K562 (cell line): ENCODE measurements at regions not wholly inside any gene's neighbourhood (a gene's known extent, or its start where the extent isn't known, plus 50 kb on each side); places are given as distances from the start of the nearest gene placed in this dataset.

Source experiments
- ATAC-seq: fragments of 200-7000 bp; cut with Tn5 transposase; 3 replicates; pipeline ENCODE4 v1.9.1; 2020; ENCODE audit warnings: moderate library complexity
- BruUV-seq: library from RNA; stranded (reverse); fragments of 400-500 nt; replicated peaks from 2 replicates; lab custom pipeline; 2021; lab: Mats Ljungman, UMichigan
- CTCF ChIA-PET: fragments of 300-600 bp; formaldehyde crosslinking; extraction: SDS; loops from one replicate; lab custom pipeline; 2021; ENCODE audit warnings: low intra/inter-chr PET ratio; lab: Yijun Ruan, JAX
- POLR2A ChIA-PET: fragments of 300-600, 350-650 bp; sonication (Branson Sonifier 250); formaldehyde crosslinking; extraction: SDS; loops from one replicate; lab custom pipeline; 2021; ENCODE audit warnings: antibody characterized with exemption, inconsistent platforms; lab: Yijun Ruan, JAX
- DNase-seq, 4 experiments: peaks; one replicate each; pipeline versions ENCODE4 v3.0.0 to v3.0.0-alpha.2; 2011 to 2018; ENCODE audit warnings: low spot score in 3 of 4, mixed read lengths in 3 of 4; ENCODE audit errors: extremely low read depth in 1 of 4
- FAIRE-seq: peaks from 2 replicates; lab custom pipeline; 2011; peaks lifted over from hg19 to GRCh38; lab: Jason Lieb, UNC
- H2AFZ ChIP-seq: 2 replicates; pipeline ENCODE4 v1.6.0; 2011; ENCODE audit warnings: low read depth, low read length, control low read depth, inconsistent platforms
- H3K27ac ChIP-seq: fragments of 200-600 bp; 3 replicates; pipeline ENCODE4 v1.8.0; 2011; ENCODE audit warnings: low read depth, mild to moderate bottlenecking, control low read depth, inconsistent platforms, low read length, moderate library complexity, mixed read lengths; ENCODE audit errors: extremely low read depth
- H3K27me3 ChIP-seq, 2 experiments: fragments of 300-600 bp in 1 of 2; 2 replicates in 1 of 2; 3 replicates in 1 of 2; pipeline versions ENCODE4 v1.6.0 to v1.8.0; 2011; ENCODE audit warnings: inconsistent platforms in 2 of 2, low read length in 2 of 2, mild to moderate bottlenecking in 1 of 2, mixed read lengths in 1 of 2, moderate library complexity in 1 of 2; ENCODE audit not compliant: control insufficient read depth in 2 of 2, insufficient read depth in 2 of 2
- H3K36me3 ChIP-seq: fragments of 300-600 bp; 3 replicates; pipeline ENCODE4 v1.8.0; 2011; ENCODE audit warnings: mild to moderate bottlenecking, low read length, inconsistent platforms; ENCODE audit not compliant: control insufficient read depth, insufficient read depth
- H3K4me1 ChIP-seq, 2 experiments: fragments of 200-600 bp in 1 of 2; replicated peaks in 1 of 2; 2 replicates in 1 of 2; 3 replicates in 1 of 2; pipeline versions ENCODE4 v1.5.1 to v1.8.0; 2011; ENCODE audit warnings: inconsistent platforms in 2 of 2, low read length in 2 of 2, mild to moderate bottlenecking in 1 of 2, mixed read lengths in 1 of 2, moderate library complexity in 1 of 2; ENCODE audit not compliant: control insufficient read depth in 2 of 2, insufficient read depth in 2 of 2
- H3K4me2 ChIP-seq: 2 replicates; pipeline ENCODE4 v1.6.1; 2011; ENCODE audit warnings: low read length, control low read depth, inconsistent platforms, mixed read lengths; ENCODE audit not compliant: insufficient read depth
- H3K4me3 ChIP-seq: fragments of 200-600 bp; sonication (generic), shearing (Covaris generic); 2 replicates; pipeline ENCODE4 v1.5.1; 2016; ENCODE audit warnings: control low read depth, inconsistent platforms
- H3K79me2 ChIP-seq: fragments of 200-600 bp; 3 replicates; pipeline ENCODE4 v1.8.0; 2011; ENCODE audit warnings: low read length, inconsistent platforms; ENCODE audit not compliant: control insufficient read depth, insufficient read depth
- H3K9ac ChIP-seq, 2 experiments: 2 replicates each; pipeline versions ENCODE4 v1.6.0 to v1.6.1; 2011; ENCODE audit warnings: low read depth in 2 of 2, low read length in 2 of 2, control low read depth in 1 of 2, inconsistent platforms in 1 of 2, mild to moderate bottlenecking in 1 of 2, mixed read lengths in 1 of 2; ENCODE audit not compliant: insufficient read depth in 1 of 2
- H3K9me1 ChIP-seq: one replicate; pipeline ENCODE4 v1.6.0; 2011; ENCODE audit warnings: inconsistent platforms, mild to moderate bottlenecking, low read length, moderate library complexity; ENCODE audit not compliant: control insufficient read depth, insufficient read depth
- H3K9me3 ChIP-seq: replicated peaks from 2 replicates; pipeline ENCODE4 v1.5.1; 2011; ENCODE audit warnings: low read depth, low read length, inconsistent platforms; ENCODE audit not compliant: control insufficient read depth, insufficient read depth
- H4K20me1 ChIP-seq: replicated peaks from 2 replicates; pipeline ENCODE4 v1.6.1; 2011; ENCODE audit warnings: low read length, inconsistent platforms, mixed read lengths; ENCODE audit not compliant: control insufficient read depth, insufficient read depth
- ARID4B ChIP-seq: sonication (generic); formaldehyde crosslinking; IDR thresholded peaks from 2 replicates; pipeline ENCODE4 v1.8.0; 2022; ENCODE audit warnings: mild to moderate bottlenecking, missing genetic modification reagents
- CBX2 ChIP-seq: fragments of 200-600 bp; sonication (generic); IDR thresholded peaks from one replicate; pipeline ENCODE4 v1.6.1; 2012; ENCODE audit warnings: mild to moderate bottlenecking, low read length, inconsistent platforms; ENCODE audit not compliant: insufficient read depth, poor library complexity, severe bottlenecking
- CHD1 ChIP-seq: fragments of 200-600 bp; sonication (generic); IDR thresholded peaks from one replicate; pipeline ENCODE4 v1.6.1; 2012; ENCODE audit warnings: mild to moderate bottlenecking, moderate library complexity, low read length, inconsistent platforms
- FOXA3 ChIP-seq, 2 experiments: fragments of 450-650 bp in 1 of 2; sonication (generic) in 1 of 2; formaldehyde crosslinking; IDR thresholded peaks in 1 of 2; conservative IDR thresholded peaks in 1 of 2; 2 replicates each; pipeline versions ENCODE4 v1.4.0 to v1.8.0; 2020 to 2022; ENCODE audit warnings: mild to moderate bottlenecking in 2 of 2, missing genetic modification reagents in 1 of 2
- FOXK2 ChIP-seq, 2 experiments: fragments of 450-650 bp; IDR thresholded peaks in 1 of 2; conservative IDR thresholded peaks in 1 of 2; 2 replicates each; pipeline ENCODE4 v1.6.1; 2016; ENCODE audit warnings: low read depth in 2 of 2, mild to moderate bottlenecking in 1 of 2
- GTF2B ChIP-seq: IDR thresholded peaks from 2 replicates; pipeline ENCODE4 v1.6.1; 2011; ENCODE audit not compliant: insufficient read length; ENCODE audit errors: extremely low read depth
- HCFC1 ChIP-seq: IDR thresholded peaks from 2 replicates; pipeline ENCODE4 v1.6.1; 2012; ENCODE audit warnings: low read depth, low read length, improper control_type of control experiment
- MTA1 ChIP-seq: fragments of 450-650 bp; IDR thresholded peaks from 2 replicates; pipeline ENCODE4 v1.6.1; 2017; ENCODE audit warnings: borderline replicate concordance
- MYNN ChIP-seq, 2 experiments: sonication (generic); formaldehyde crosslinking in 1 of 2; IDR thresholded peaks; 2 replicates each; pipeline versions ENCODE4 v1.5.0 to v1.6.1; 2016 to 2020; ENCODE audit warnings: antibody characterized with exemption in 1 of 2, missing genetic modification reagents in 1 of 2
- NFRKB ChIP-seq: fragments of 450-650 bp; IDR thresholded peaks from 2 replicates; pipeline ENCODE4 v1.6.1; 2016; ENCODE audit warnings: low read depth
- TAF9B ChIP-seq: fragments of 450-650 bp; IDR thresholded peaks from 2 replicates; pipeline ENCODE4 v1.6.1; 2018; ENCODE audit warnings: mild to moderate bottlenecking; ENCODE audit not compliant: partially characterized antibody
- XRCC3 ChIP-seq: fragments of 450-650 bp; IDR thresholded peaks from 2 replicates; pipeline ENCODE4 v1.6.1; 2017; ENCODE audit warnings: mild to moderate bottlenecking, moderate library complexity
- WGBS: fragments of 100-300 bp; shearing (Covaris generic); methylation state at CpG from one replicate; pipeline ENCODE4 v1.1.6; 2016; ENCODE audit warnings: low coverage, mixed read lengths; ENCODE audit not compliant: insufficient coverage; ENCODE audit errors: missing lambda C conversion rate; 5-methylcytosine and 5-hydroxymethylcytosine counted together
- in situ Hi-C: fragments of 300-500 bp; cut with MboI; formaldehyde crosslinking; loops from 4 replicates; pipeline ENCODE4 v1.15.0; 2018; ENCODE audit warnings: inconsistent platforms, mixed read lengths
- intact Hi-C: fragments of 100-400 bp; cut with micrococcal nuclease; formaldehyde crosslinking; loops from 2 replicates; pipeline ENCODE4 v1.14.2; 2022

GRCh38 chr5:136629125-136629792 is 263.9 kb upstream of the TRPC7 start:
- intact Hi-C loops, result no loop called here
- BruUV-seq, result no TSS peak
- TF ChIP-seq CBX2, result no peak
- TF ChIP-seq MYNN (IDR thresholded peaks at IDR 0.05), result no peak
- TF ChIP-seq MYNN (CRISPR knock-in tag; IDR thresholded peaks at IDR 0.05), result no peak
- no peak for TF ChIP-seq NFRKB
- no peak for TF ChIP-seq FOXA3 (CRISPR knock-in tag; conservative IDR thresholded peaks at IDR 0.05 in 1 of 2, IDR thresholded peaks at IDR 0.05 in 1 of 2)
- TF ChIP-seq TAF9B, result no peak
- no peak for TF ChIP-seq FOXK2 (conservative IDR thresholded peaks at IDR 0.05 in 1 of 2, IDR thresholded peaks at IDR 0.05 in 1 of 2; ENCODE audit: low read depth in 2 of 2)
- no peak for TF ChIP-seq MTA1
- TF ChIP-seq GTF2B, result no peak
- no peak for TF ChIP-seq HCFC1
- TF ChIP-seq CHD1, result no peak
- TF ChIP-seq ARID4B, result no peak
- TF ChIP-seq XRCC3, result no peak

More at GRCh38 chr5:136629125-136629792, 263.9 kb upstream of the TRPC7 start:
- H3K4me3 ChIP-seq, result no peak overlapping the region
- H2AFZ ChIP-seq, result no peak overlapping the region
- DNase-seq (no peak), ATAC-seq (no peak), FAIRE-seq (no peak)
- H3K9me3 ChIP-seq, result no peaks in the 10 kb centered on the region
- H3K4me2 ChIP-seq, result no peak overlapping the region
- peaks cover 3 to 15% of the 10 kb centered on the region in 2 experiments; a peak in 4 of 5 replicates for H3K4me1 ChIP-seq
- H3K27me3 ChIP-seq, result peaks cover 0 to 6% of the 10 kb centered on the region in 2 experiments; a peak in 1 of 5 replicates
- ChIA-PET CTCF (no interaction called here), POLR2A (no interaction called here)
- in situ Hi-C loops, result no loop called here
- no peak overlapping the region for H3K9ac ChIP-seq
- no peak overlapping the region for H3K27ac ChIP-seq
- H3K79me2 ChIP-seq, result no peaks in the 10 kb centered on the region
- H4K20me1 ChIP-seq, result peaks cover 6% of the 10 kb centered on the region
- no peaks in the 10 kb centered on the region for H3K9me1 ChIP-seq
- no peaks in the 10 kb centered on the region for H3K36me3 ChIP-seq
- 31% methylated on average over 7 of the region's 10 CpGs for WGBS
